ENCODE measurements at regions not wholly inside any gene's neighbourhood (a gene's known extent, or its start where the extent isn't known, plus 50 kb on each side); places are given as distances from the start of the nearest gene placed in this dataset.

- TF ChIP-seq, protein P1, sequence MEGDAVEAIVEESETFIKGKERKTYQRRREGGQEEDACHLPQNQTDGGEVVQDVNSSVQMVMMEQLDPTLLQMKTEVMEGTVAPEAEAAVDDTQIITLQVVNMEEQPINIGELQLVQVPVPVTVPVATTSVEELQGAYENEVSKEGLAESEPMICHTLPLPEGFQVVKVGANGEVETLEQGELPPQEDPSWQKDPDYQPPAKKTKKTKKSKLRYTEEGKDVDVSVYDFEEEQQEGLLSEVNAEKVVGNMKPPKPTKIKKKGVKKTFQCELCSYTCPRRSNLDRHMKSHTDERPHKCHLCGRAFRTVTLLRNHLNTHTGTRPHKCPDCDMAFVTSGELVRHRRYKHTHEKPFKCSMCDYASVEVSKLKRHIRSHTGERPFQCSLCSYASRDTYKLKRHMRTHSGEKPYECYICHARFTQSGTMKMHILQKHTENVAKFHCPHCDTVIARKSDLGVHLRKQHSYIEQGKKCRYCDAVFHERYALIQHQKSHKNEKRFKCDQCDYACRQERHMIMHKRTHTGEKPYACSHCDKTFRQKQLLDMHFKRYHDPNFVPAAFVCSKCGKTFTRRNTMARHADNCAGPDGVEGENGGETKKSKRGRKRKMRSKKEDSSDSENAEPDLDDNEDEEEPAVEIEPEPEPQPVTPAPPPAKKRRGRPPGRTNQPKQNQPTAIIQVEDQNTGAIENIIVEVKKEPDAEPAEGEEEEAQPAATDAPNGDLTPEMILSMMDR (optimal IDR thresholded peaks at IDR 0.05 in 1 of 3, IDR thresholded peaks at IDR 0.05 in 1 of 3, conservative IDR thresholded peaks at IDR 0.05 in 1 of 3; ENCODE audit: extremely low read depth in 1 of 3, insufficient read depth in 2 of 3, low read length in 3 of 3), result no peak
- no peak for TF ChIP-seq EZH2 (IDR thresholded peaks at IDR 0.05; ENCODE audit: low read length)
Observed at GRCh38 chr5:57833489-57833888, 350.9 kb upstream of the ACTBL2 start.
